Mesenchymal stem cell (in vitro differentiated cells and primary cell): ENCODE measurements at regions not wholly inside any gene's neighbourhood (a gene's known extent, or its start where the extent isn't known, plus 50 kb on each side); places are given as distances from the start of the nearest gene placed in this dataset.

Source experiments
- DNase-seq: peaks from one replicate; pipeline ENCODE4 v3.0.0-alpha.2; 2013
- H2AFZ ChIP-seq: one replicate; pipeline ENCODE4 v1.6.1; 2013; ENCODE audit warnings: low read depth, mild to moderate bottlenecking, control low read depth, inconsistent platforms, low read length, moderate library complexity
- H2AK5ac ChIP-seq: 2 replicates; pipeline ENCODE4 v1.6.1; 2013; ENCODE audit warnings: low read length, moderate library complexity, mild to moderate bottlenecking, inconsistent platforms; ENCODE audit not compliant: severe bottlenecking
- H2BK120ac ChIP-seq: one replicate; pipeline ENCODE4 v1.6.1; 2013; ENCODE audit warnings: low read depth, mild to moderate bottlenecking, inconsistent platforms, low read length, moderate library complexity
- H2BK12ac ChIP-seq, 2 experiments: one replicate each; pipeline ENCODE4 v1.6.1; 2013; ENCODE audit warnings: inconsistent platforms in 2 of 2, low read length in 2 of 2, mild to moderate bottlenecking in 2 of 2, moderate library complexity in 2 of 2, control low read depth in 1 of 2
- H2BK15ac ChIP-seq: one replicate; pipeline ENCODE4 v1.6.1; 2013; ENCODE audit warnings: mild to moderate bottlenecking, low read depth, inconsistent platforms; ENCODE audit not compliant: poor library complexity, severe bottlenecking
- H2BK5ac ChIP-seq: 2 replicates; pipeline ENCODE4 v1.6.1; 2013; ENCODE audit warnings: low read depth, mild to moderate bottlenecking, low read length, control low read depth, inconsistent platforms; ENCODE audit not compliant: poor library complexity, severe bottlenecking
- H3K14ac ChIP-seq, 2 experiments: one replicate each; pipeline ENCODE4 v1.6.1; 2013; ENCODE audit warnings: inconsistent platforms in 2 of 2, low read length in 2 of 2, control low read depth in 1 of 2, mild to moderate bottlenecking in 1 of 2, moderate library complexity in 1 of 2
- H3K18ac ChIP-seq, 2 experiments: one replicate each; pipeline ENCODE4 v1.6.1; 2013; ENCODE audit warnings: inconsistent platforms in 2 of 2, low read length in 2 of 2, control low read depth in 1 of 2, low read depth in 1 of 2, mild to moderate bottlenecking in 1 of 2
- H3K23ac ChIP-seq, 2 experiments: one replicate each; pipeline ENCODE4 v1.6.1; 2013; ENCODE audit warnings: inconsistent platforms in 2 of 2, low read length in 2 of 2, mild to moderate bottlenecking in 2 of 2, moderate library complexity in 2 of 2, control low read depth in 1 of 2
- H3K27ac ChIP-seq: 2 replicates; pipeline ENCODE4 v1.5.1; 2013; ENCODE audit warnings: mild to moderate bottlenecking, moderate library complexity, low read length, control low read depth, inconsistent platforms; ENCODE audit not compliant: poor library complexity, severe bottlenecking
- H3K27me3 ChIP-seq, 2 experiments: 2 replicates each; pipeline versions ENCODE4 v1.6.1 to v1.7.0; 2013; ENCODE audit warnings: low read length in 2 of 2, mild to moderate bottlenecking in 2 of 2, moderate library complexity in 2 of 2, control low read depth in 1 of 2, inconsistent platforms in 1 of 2; ENCODE audit not compliant: control insufficient read depth in 1 of 2, insufficient read depth in 1 of 2
- H3K36me3 ChIP-seq, 2 experiments: 2 replicates each; pipeline versions ENCODE4 v1.6.1 to v1.7.0; 2013; ENCODE audit warnings: low read length in 2 of 2, control low read depth in 1 of 2, inconsistent platforms in 1 of 2, low read depth in 1 of 2, mild to moderate bottlenecking in 1 of 2; ENCODE audit not compliant: insufficient read depth in 2 of 2, control insufficient read depth in 1 of 2
- H3K4ac ChIP-seq, 2 experiments: one replicate each; pipeline ENCODE4 v1.6.1; 2013; ENCODE audit warnings: inconsistent platforms in 2 of 2, low read length in 2 of 2, mild to moderate bottlenecking in 2 of 2, moderate library complexity in 2 of 2, control low read depth in 1 of 2, low read depth in 1 of 2
- H3K4me1 ChIP-seq: 2 replicates; pipeline ENCODE4 v1.6.1; 2013; ENCODE audit warnings: low read depth, low read length, control low read depth; ENCODE audit not compliant: control insufficient read depth, insufficient read depth
- H3K4me2 ChIP-seq: 2 replicates; pipeline ENCODE4 v1.6.1; 2013; ENCODE audit warnings: low read length, mild to moderate bottlenecking, inconsistent platforms; ENCODE audit not compliant: poor library complexity, severe bottlenecking
- H3K4me3 ChIP-seq, 2 experiments: 2 replicates each; pipeline versions ENCODE4 v1.5.1 to v1.7.0; 2013; ENCODE audit warnings: low read length in 2 of 2, mild to moderate bottlenecking in 2 of 2, control low read depth in 1 of 2, low read depth in 1 of 2; ENCODE audit not compliant: insufficient read depth in 1 of 2
- H3K79me1 ChIP-seq: replicated peaks from 2 replicates; pipeline ENCODE4 v1.6.1; 2013; ENCODE audit warnings: mild to moderate bottlenecking, control low read depth, low read length, inconsistent platforms; ENCODE audit not compliant: poor library complexity, severe bottlenecking
- H3K9ac ChIP-seq: 2 replicates; pipeline ENCODE4 v1.7.0; 2013; ENCODE audit warnings: mild to moderate bottlenecking, low read length, moderate library complexity
- H3K9me3 ChIP-seq: 2 replicates; pipeline ENCODE4 v1.7.0; 2013; ENCODE audit warnings: mild to moderate bottlenecking, low read length; ENCODE audit not compliant: control insufficient read depth
- H4K8ac ChIP-seq: one replicate; pipeline ENCODE4 v1.6.1; 2013; ENCODE audit warnings: inconsistent platforms, mild to moderate bottlenecking, low read length, moderate library complexity
- H4K91ac ChIP-seq: one replicate; pipeline ENCODE4 v1.6.1; 2013; ENCODE audit warnings: mild to moderate bottlenecking, low read length, inconsistent platforms
- WGBS: methylation state at CpG from one replicate; pipeline ENCODE4 v1.1.7; 2013; ENCODE audit warnings: mixed read lengths; 5-methylcytosine and 5-hydroxymethylcytosine counted together

- no peak overlapping the region for H2BK12ac ChIP-seq
These were observed 59.9 kb upstream of the SPAG16 start for GRCh38 chr2:213224366-213224765.

GRCh38 chr2:213225866-213226265 lies 58.4 kb upstream of the SPAG16 start:
- no peak overlapping the region for H3K23ac ChIP-seq
- no peak overlapping the region for H3K4me3 ChIP-seq
- H4K91ac ChIP-seq: no peak overlapping the region
- H4K8ac ChIP-seq: no peak overlapping the region
- no peak overlapping the region for H2BK12ac ChIP-seq
- 96% methylated on average over 2 of the region's 4 CpGs for WGBS
- H3K79me1 ChIP-seq: no peaks in the 10 kb centered on the region
- no peaks in the 10 kb centered on the region for H3K27me3 ChIP-seq
- no peak overlapping the region for H2AFZ ChIP-seq
- H2AK5ac ChIP-seq: no peak overlapping the region
- H3K18ac ChIP-seq: no peak overlapping the region
- no peak overlapping the region for H3K27ac ChIP-seq
- no peak overlapping the region for H3K14ac ChIP-seq
- DNase-seq: no peak
- peaks cover 2% of the 10 kb centered on the region for H3K4me1 ChIP-seq
- no peaks in the 10 kb centered on the region for H3K9me3 ChIP-seq
- no peak overlapping the region for H2BK120ac ChIP-seq
- H3K4me2 ChIP-seq: no peak overlapping the region
- no peak overlapping the region for H3K4ac ChIP-seq
- H2BK5ac ChIP-seq: no peak overlapping the region
- H3K36me3 ChIP-seq: no peaks in the 10 kb centered on the region
- no peak overlapping the region for H3K9ac ChIP-seq
- H2BK15ac ChIP-seq: no peak overlapping the region

More at GRCh38 chr2:213224366-213224765, 59.9 kb upstream of the SPAG16 start:
- H3K4me2 ChIP-seq: no peak overlapping the region
- no peak overlapping the region for H2BK120ac ChIP-seq
- no peak for DNase-seq
- no peaks in the 10 kb centered on the region for H3K27me3 ChIP-seq
- H2BK15ac ChIP-seq: no peak overlapping the region
- no peak overlapping the region for H2AK5ac ChIP-seq
- no peak overlapping the region for H3K9ac ChIP-seq
- H3K18ac ChIP-seq: no peak overlapping the region
- no peak overlapping the region for H2BK5ac ChIP-seq
- H3K23ac ChIP-seq: no peak overlapping the region
- H3K4me3 ChIP-seq: no peak overlapping the region
- H3K79me1 ChIP-seq: no peaks in the 10 kb centered on the region
- no peak overlapping the region for H2AFZ ChIP-seq
- H3K9me3 ChIP-seq: no peaks in the 10 kb centered on the region
- H3K4ac ChIP-seq: no peak overlapping the region
- no peak overlapping the region for H4K8ac ChIP-seq
- H3K14ac ChIP-seq: no peak overlapping the region
- WGBS: 100% methylated on average over 1 of the region's 2 CpGs
- H4K91ac ChIP-seq: no peak overlapping the region
- H3K4me1 ChIP-seq: no peaks in the 10 kb centered on the region
- no peaks in the 10 kb centered on the region for H3K36me3 ChIP-seq
- H3K27ac ChIP-seq: no peak overlapping the region

GRCh38 chr2:213227458-213227857 lies 56.8 kb upstream of the SPAG16 start:
- no peak overlapping the region for H3K4me3 ChIP-seq
- no peaks in the 10 kb centered on the region for H3K9me3 ChIP-seq
- no peak overlapping the region for H3K4me2 ChIP-seq
- no peak overlapping the region for H2BK120ac ChIP-seq
- no peak overlapping the region for H3K4ac ChIP-seq
- no peak overlapping the region for H3K23ac ChIP-seq
- H3K9ac ChIP-seq: no peak overlapping the region
- H3K18ac ChIP-seq: no peak overlapping the region
- no peak overlapping the region for H2BK5ac ChIP-seq
- no peaks in the 10 kb centered on the region for H3K27me3 ChIP-seq
- H3K14ac ChIP-seq: no peak overlapping the region
- no peak overlapping the region for H4K91ac ChIP-seq
- no peaks in the 10 kb centered on the region for H3K79me1 ChIP-seq
- no peak for DNase-seq
- H3K36me3 ChIP-seq: no peaks in the 10 kb centered on the region
- H2BK12ac ChIP-seq: no peak overlapping the region
- H4K8ac ChIP-seq: no peak overlapping the region
- H3K4me1 ChIP-seq: peaks cover 2% of the 10 kb centered on the region
- H2AK5ac ChIP-seq: no peak overlapping the region
- no peak overlapping the region for H2AFZ ChIP-seq
- no peak overlapping the region for H2BK15ac ChIP-seq
- no peak overlapping the region for H3K27ac ChIP-seq

- Histone ChIP-seq H4K91ac (no peak overlapping the region), H2AFZ (no peak overlapping the region), H2AK5ac (no peak overlapping the region), H3K9ac (no peak overlapping the region), H2BK5ac (no peak overlapping the region), H3K27me3 (no peaks in the 10 kb centered on the region), H3K36me3 (no peaks in the 10 kb centered on the region), H2BK15ac (no peak overlapping the region), H2BK120ac (no peak overlapping the region), H3K4ac (no peak overlapping the region), H3K4me3 (no peak overlapping the region), H3K23ac (no peak overlapping the region), H2BK12ac (no peak overlapping the region), H3K4me1 (peaks cover 2% of the 10 kb centered on the region), H4K8ac (no peak overlapping the region), H3K79me1 (no peaks in the 10 kb centered on the region), H3K9me3 (no peaks in the 10 kb centered on the region), H3K18ac (no peak overlapping the region), H3K27ac (no peak overlapping the region), H3K4me2 (no peak overlapping the region), H3K14ac (no peak overlapping the region)
- DNase-seq: no peak
- no CpG with 5 or more reads among the region's 1 CpG for WGBS
These were observed 55.6 kb upstream of the SPAG16 start for GRCh38 chr2:213228638-213229037.
